Astrocyte of the spinal cord (primary cell): ENCODE measurements at regions not wholly inside any gene's neighbourhood (a gene's known extent, or its start where the extent isn't known, plus 50 kb on each side); places are given as distances from the start of the nearest gene placed in this dataset.
A peak's percentile ranks its signal among the peaks of the same experiment; 100 is the strongest.

ENCODE experiments used
- DNase-seq: peaks from one replicate; pipeline ENCODE4 v3.0.0; 2011; ENCODE audit warnings: low read depth, low spot score
- H3K4me3 ChIP-seq: 2 replicates; pipeline ENCODE4 v1.5.1; 2011; ENCODE audit warnings: low read depth, mild to moderate bottlenecking, low read length, moderate library complexity
- in situ Hi-C: cut with HindIII; loops from 2 replicates; pipeline ENCODE4 v1.10.0; 2017; ENCODE audit warnings: low sequenced_read_pairs
- TF ChIP-seq, protein P1 (sequence below): IDR thresholded peaks from 2 replicates; pipeline ENCODE4 v1.5.1; 2012; ENCODE audit warnings: low read depth, mild to moderate bottlenecking, low read length, inconsistent platforms

DNA sequence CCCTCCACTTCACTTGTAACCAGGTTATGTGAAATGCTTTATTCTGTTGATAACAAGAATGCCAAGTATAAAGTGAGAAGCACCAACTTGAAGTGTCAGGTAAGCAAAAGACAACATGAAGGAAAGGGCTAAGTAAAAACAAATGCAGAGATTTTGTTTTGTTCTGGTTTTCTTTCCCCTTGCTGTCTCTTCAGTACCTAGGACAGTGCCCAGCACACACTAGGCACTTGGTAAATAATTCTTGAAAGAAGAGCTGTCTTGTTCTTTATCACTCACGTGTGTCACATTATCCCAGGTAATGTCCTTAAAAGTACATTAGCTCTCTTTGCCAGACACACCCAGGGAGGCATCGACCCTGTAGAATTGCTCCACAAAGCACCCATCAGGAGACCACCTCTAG is 350.0 kb upstream of the IRAK1BP1 start:
- no peak for DNase-seq
- TF ChIP-seq, protein P1, sequence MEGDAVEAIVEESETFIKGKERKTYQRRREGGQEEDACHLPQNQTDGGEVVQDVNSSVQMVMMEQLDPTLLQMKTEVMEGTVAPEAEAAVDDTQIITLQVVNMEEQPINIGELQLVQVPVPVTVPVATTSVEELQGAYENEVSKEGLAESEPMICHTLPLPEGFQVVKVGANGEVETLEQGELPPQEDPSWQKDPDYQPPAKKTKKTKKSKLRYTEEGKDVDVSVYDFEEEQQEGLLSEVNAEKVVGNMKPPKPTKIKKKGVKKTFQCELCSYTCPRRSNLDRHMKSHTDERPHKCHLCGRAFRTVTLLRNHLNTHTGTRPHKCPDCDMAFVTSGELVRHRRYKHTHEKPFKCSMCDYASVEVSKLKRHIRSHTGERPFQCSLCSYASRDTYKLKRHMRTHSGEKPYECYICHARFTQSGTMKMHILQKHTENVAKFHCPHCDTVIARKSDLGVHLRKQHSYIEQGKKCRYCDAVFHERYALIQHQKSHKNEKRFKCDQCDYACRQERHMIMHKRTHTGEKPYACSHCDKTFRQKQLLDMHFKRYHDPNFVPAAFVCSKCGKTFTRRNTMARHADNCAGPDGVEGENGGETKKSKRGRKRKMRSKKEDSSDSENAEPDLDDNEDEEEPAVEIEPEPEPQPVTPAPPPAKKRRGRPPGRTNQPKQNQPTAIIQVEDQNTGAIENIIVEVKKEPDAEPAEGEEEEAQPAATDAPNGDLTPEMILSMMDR = no peak
- no peak overlapping the region for H3K4me3 ChIP-seq
- in situ Hi-C loops = no loop called here

DNA sequence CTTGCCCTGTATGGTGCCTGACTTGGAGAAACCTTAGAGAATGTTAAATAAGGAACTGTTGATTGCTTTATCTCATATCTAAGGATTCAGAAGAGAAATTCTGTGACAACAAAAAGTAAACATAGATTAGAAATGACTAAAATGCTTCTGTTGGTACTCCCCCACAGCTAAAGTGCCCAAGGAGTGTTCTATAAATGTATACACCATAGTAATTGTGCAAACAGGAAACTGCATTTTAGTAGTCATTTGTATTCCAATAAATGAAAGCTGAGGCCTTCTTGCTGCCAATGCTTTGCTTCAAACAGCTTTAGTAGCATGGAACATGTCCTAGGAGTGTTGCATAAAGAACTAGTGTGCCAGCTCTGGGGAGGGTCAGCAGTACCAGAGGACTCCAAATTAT is 343.7 kb upstream of the IRAK1BP1 start:
- in situ Hi-C loops = no loop called here
- no peak for DNase-seq
- no peak overlapping the region for H3K4me3 ChIP-seq
- TF ChIP-seq, protein P1 = no peak

DNA sequence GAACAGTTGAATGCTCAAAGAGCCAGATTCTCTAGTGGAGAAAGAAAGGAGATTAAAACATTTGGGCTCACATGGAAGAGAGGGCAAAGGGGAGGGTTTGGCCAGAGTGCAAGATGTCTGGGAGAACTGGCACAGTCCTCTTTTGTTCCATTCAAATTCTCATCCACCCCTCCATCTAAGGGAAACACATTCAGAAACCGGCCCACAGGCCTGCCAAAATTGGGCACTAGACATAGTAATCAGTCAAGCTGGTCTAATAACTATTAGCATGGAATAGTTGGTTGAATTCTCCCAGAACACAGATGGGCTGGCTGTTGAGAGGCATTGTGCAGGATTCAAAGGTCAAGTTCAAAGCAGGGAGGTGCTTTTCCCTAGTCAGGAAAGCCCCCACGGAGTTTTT is 341.4 kb upstream of the IRAK1BP1 start:
- DNase-seq = no peak
- in situ Hi-C loops = no loop called here
- TF ChIP-seq, protein P1 = no peak
- H3K4me3 ChIP-seq = no peak overlapping the region

DNA sequence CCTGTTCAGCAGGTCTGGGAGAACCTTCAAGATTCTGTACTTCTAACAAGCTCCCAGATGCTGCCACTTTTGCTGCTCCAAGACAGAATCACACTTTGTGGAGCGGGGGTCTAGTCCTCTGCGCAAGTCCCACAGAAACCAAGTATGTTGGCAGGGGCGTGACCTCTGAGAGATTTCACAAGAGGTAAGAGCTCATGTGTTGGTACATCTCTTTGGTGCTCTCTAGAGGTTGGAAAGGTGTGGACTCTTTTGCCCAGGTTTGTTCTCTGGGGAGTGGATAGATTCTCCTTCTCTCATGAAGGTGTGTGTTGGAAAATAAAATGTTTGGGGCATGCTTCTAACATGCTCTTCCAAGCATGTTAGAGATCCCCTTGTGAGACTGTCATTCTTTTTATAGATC is 340.9 kb upstream of the IRAK1BP1 start:
- no peak overlapping the region for H3K4me3 ChIP-seq
- in situ Hi-C loops = no loop called here
- TF ChIP-seq, protein P1 = no peak
- DNase-seq = no peak

DNA sequence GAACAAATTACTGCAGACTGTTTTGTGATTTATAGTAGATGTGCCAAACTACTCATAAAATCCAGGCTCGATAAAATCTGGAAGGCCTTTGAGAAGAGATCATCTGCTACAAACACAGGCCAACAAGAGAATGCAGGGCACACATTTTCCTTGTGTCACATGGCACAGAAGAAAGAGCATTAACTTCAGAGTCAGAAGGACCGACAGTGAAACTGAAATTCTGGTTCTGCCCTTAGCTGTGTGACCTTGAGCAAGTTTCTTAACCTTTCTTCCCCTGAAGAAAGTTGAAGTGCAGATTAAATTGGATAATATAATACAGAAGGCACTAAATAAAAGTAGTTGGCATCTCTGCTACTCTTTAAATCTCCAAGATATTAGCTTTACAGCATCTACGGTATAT is 338.4 kb upstream of the IRAK1BP1 start:
- H3K4me3 ChIP-seq = no peak overlapping the region
- TF ChIP-seq, protein P1 = no peak
- no peak for DNase-seq
- in situ Hi-C loops = no loop called here

DNA sequence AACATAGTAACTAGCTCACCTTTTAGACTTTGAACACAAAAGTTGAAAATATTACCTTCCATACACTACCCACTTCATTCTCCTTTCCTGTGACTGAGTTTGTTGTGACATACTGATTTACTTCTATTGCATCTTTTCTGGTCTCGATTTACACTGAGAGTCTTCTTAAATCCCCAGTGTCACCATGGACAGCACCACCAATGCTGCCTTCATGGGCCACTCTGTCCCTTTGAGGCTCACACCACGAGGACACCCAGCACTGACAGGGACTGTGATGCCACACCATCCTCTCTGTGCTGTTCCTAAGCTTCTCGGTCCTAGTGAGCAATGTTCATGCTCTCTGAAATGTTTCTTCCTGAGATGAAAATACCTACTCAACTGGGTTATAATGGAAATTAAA is 337.1 kb upstream of the IRAK1BP1 start:
- DNase-seq = no peak
- H3K4me3 ChIP-seq = no peak overlapping the region
- TF ChIP-seq, protein P1 = no peak
- in situ Hi-C loops = no loop called here

DNA sequence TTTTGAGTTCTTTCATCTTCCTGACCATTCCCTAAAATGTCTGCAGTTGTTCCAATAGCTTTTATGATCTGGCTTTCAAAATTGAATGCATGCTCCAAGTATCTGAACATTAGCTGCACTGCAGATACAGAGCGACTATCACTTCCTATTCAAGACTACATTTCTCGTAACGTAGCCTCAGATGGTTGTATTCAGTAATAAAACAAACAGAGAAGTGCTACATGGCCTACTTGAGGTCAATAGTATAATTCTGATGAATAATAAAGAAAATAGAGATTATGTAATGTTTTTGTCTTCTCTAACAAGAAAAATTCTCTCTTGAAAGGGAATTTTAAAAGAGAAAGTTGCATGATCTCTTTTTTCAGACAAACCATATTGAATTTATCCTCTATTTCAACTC is 333.9 kb upstream of the IRAK1BP1 start:
- DNase-seq = peak; percentile 50
- no peak overlapping the region for H3K4me3 ChIP-seq
- in situ Hi-C loops = no loop called here
- TF ChIP-seq, protein P1 = no peak
